Adrenal gland (tissue), 9 donors: ENCODE measurements at regions not wholly inside any gene's neighbourhood (a gene's known extent, or its start where the extent isn't known, plus 50 kb on each side); places are given as distances from the start of the nearest gene placed in this dataset.

Experiments
- DNase-seq, 7 donors: peaks; one replicate each; pipeline ENCODE4 v3.0.0-alpha.2; 2019 to 2020
- H3K27ac ChIP-seq, 5 donors: fragments of 200-600 bp; sonication (generic) in 4 of 5; 1 replicate in 3 of 5; 2 replicates in 2 of 5; pipeline versions ENCODE4 v1.5.1 to v1.8.0; 2016 to 2020; ENCODE audit warnings: mild to moderate bottlenecking in 1 of 5
- H3K27me3 ChIP-seq: fragments of 200-600 bp; 2 replicates; pipeline ENCODE4 v1.8.0; 2021
- H3K36me3 ChIP-seq, 2 donors: fragments of 200-600 bp; replicated peaks in 1 of 2; 1 replicate in 1 of 2; 2 replicates in 1 of 2; pipeline versions ENCODE4 v1.5.1 to v1.8.0; 2018 to 2022
- H3K4me1 ChIP-seq, 2 donors: fragments of 200-600 bp; replicated peaks in 1 of 2; 1 replicate in 1 of 2; 2 replicates in 1 of 2; pipeline versions ENCODE4 v1.5.1 to v1.8.0; 2018 to 2021
- H3K4me3 ChIP-seq, 4 donors: fragments of 200-600 bp; sonication (generic) in 3 of 4; one replicate each; pipeline ENCODE4 v1.5.1; 2016 to 2018
- H3K9me3 ChIP-seq, 3 donors: fragments of 200-600 bp; sonication (generic) in 1 of 3; replicated peaks in 1 of 3; 1 replicate in 2 of 3; 2 replicates in 1 of 3; pipeline versions ENCODE4 v1.5.1 to v1.8.0; 2016 to 2021
- POLR2A ChIP-seq, 2 donors: fragments of 450-650 bp; IDR thresholded peaks; one replicate each; pipeline ENCODE4 v1.6.1; 2017; ENCODE audit warnings: antibody characterized with exemption in 2 of 2, mild to moderate bottlenecking in 2 of 2, moderate library complexity in 1 of 2
- WGBS, 4 donors: extraction: QIAGEN DNeasy Blood & Tissue Kit in 2 of 4; methylation state at CpG; one replicate each; pipeline versions ENCODE4 v1.1.5 to v1.1.7; 2013 to 2017; 5-methylcytosine and 5-hydroxymethylcytosine counted together
- intact Hi-C, 2 donors: fragments of 100-400 bp; cut with DNase I; formaldehyde crosslinking; loops; one replicate each; pipeline versions ENCODE4 v1.14.1 to v1.15.0; 2022 to 2023
- TF ChIP-seq, protein P1 (sequence below), 6 experiments: fragments of 450-650 bp in 4 of 6; fragments of 200-600 bp in 2 of 6; sonication (generic) in 1 of 6; IDR thresholded peaks; 1 replicate in 5 of 6; 2 replicates in 1 of 6; pipeline versions ENCODE4 v1.5.1 to v1.8.0; 2016 to 2021; ENCODE audit warnings: antibody characterized with exemption in 6 of 6, mild to moderate bottlenecking in 2 of 6, moderate library complexity in 1 of 6
- donor health status: healthy with polysubstance abuse.
- donor health status: Bipolar disorder and iron deficiency.
- donor health status: DM: yes; HTN: yes; CAD: no.
- donor health status: DM: no; HTN: no; CAD: no.
- donor health status: DM: no; HTN: no; CAD: no.

DNA sequence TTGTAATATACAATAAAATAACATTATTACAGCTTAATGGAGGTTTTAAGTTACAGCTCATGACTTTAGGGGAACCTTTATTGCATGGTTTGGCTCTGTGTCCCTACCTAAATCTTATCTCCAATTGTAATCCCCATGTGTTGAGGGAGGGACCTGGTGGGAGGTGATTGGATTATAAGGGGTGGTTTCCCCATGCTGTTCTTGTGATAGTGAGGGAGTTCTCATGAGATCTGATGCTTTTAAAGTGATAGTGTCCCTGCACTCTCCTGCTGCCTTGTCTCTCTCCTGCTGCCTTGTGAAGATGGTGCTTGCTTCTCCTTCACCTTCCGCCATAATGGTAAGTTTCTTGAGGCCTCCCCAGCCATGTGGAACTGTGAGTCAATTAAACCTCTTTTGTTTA, 132.1 kb upstream of the SYT1 start:
- Histone ChIP-seq H3K4me1 (no peaks in the 10 kb centered on the region), H3K27ac (no peak overlapping the region), H3K9me3 (no peaks in the 10 kb centered on the region), H3K36me3 (no peaks in the 10 kb centered on the region), H3K27me3 (no peaks in the 10 kb centered on the region), H3K4me3 (no peak overlapping the region)
- 85 to 100% (median 94%) methylated on average over 1 of the region's 1 CpG for WGBS, 4 donors
- DNase-seq = no peak
- intact Hi-C loops = no loop called here
- no peak for TF ChIP-seq POLR2A (IDR thresholded peaks at IDR 0.05)
- TF ChIP-seq, protein P1, sequence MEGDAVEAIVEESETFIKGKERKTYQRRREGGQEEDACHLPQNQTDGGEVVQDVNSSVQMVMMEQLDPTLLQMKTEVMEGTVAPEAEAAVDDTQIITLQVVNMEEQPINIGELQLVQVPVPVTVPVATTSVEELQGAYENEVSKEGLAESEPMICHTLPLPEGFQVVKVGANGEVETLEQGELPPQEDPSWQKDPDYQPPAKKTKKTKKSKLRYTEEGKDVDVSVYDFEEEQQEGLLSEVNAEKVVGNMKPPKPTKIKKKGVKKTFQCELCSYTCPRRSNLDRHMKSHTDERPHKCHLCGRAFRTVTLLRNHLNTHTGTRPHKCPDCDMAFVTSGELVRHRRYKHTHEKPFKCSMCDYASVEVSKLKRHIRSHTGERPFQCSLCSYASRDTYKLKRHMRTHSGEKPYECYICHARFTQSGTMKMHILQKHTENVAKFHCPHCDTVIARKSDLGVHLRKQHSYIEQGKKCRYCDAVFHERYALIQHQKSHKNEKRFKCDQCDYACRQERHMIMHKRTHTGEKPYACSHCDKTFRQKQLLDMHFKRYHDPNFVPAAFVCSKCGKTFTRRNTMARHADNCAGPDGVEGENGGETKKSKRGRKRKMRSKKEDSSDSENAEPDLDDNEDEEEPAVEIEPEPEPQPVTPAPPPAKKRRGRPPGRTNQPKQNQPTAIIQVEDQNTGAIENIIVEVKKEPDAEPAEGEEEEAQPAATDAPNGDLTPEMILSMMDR (IDR thresholded peaks at IDR 0.05) = no peak

DNA sequence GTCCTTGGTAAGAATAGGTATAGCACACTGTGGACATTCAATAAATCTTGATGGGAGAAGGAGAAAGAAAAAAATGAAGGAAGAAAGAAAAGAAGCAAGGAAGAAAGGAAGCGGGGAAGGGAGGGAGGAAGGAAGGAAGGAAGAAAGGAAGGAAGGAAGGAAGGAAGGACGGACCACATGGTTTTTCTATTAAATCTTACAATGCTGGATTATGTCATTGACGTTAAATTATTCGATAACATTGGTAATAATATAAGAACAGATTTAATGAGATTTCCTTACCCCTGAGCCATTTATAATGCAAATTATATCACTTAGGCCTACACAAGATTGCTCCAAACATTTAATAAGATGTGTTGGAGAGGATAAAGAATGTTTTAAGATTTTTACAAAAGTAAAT, 124.9 kb upstream of the SYT1 start:
- Histone ChIP-seq H3K36me3 (no peaks in the 10 kb centered on the region), H3K27ac (no peak overlapping the region), H3K9me3 (no peaks in the 10 kb centered on the region), H3K4me3 (no peak overlapping the region), H3K4me1 (no peaks in the 10 kb centered on the region), H3K27me3 (no peaks in the 10 kb centered on the region)
- no peak for DNase-seq
- TF ChIP-seq POLR2A (IDR thresholded peaks at IDR 0.05) = no peak
- TF ChIP-seq, protein P1 (IDR thresholded peaks at IDR 0.05) = no peak
- intact Hi-C loops = no loop called here
- 82 to 93% (median 84%) methylated on average over 4 of the region's 4 CpGs for WGBS, 4 donors

DNA sequence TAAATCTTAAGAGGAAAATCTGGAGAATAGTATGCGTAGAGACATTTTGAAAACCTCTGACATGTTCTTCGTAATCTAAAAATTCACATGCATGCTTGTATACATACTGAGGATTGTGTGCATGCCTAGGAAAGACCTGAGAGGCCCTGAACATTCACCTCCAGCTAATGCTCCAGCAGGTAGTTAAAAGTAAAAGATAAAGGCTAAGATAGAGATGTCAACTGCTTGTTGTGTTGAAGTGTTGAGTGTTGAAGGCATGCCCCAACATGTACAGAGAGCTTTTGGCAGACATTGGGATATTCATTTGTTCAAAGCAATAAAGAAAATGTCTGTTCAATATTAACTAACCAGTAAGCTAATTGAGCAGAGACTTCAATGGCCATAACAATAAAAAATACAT, 118.6 kb upstream of the SYT1 start:
- WGBS, 4 donors = 83 to 90% (median 86%) methylated on average over 2 of the region's 2 CpGs
- Histone ChIP-seq H3K27ac (no peak overlapping the region), H3K9me3 (peaks cover 0 to 5% (median 0%) of the 10 kb centered on the region in 3 donors), H3K4me3 (no peak overlapping the region), H3K4me1 (no peaks in the 10 kb centered on the region), H3K36me3 (no peaks in the 10 kb centered on the region), H3K27me3 (no peaks in the 10 kb centered on the region)
- TF ChIP-seq, protein P1 (IDR thresholded peaks at IDR 0.05) = no peak
- TF ChIP-seq POLR2A (IDR thresholded peaks at IDR 0.05) = no peak
- DNase-seq = no peak
- intact Hi-C loops = no loop called here

DNA sequence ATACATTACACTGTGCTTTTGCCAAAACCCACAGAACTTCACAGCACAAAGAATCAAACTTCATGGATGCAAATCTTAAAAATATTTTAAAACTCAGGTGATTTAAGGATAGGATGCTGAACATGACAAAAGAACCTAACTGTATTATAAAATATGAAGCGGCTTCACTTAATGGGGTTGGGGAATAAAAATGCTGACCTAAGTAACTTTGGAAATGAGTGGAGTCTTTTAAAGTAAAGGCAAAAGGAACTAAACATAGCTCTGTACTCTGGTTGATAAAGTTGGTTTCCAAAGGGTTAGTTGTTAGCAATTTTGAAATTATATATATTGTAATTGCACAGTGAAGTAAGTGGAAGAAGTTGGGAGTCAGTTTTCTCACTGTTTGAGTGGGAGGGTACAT, 111.5 kb upstream of the SYT1 start:
- WGBS, 4 donors = 93 to 97% (median 94%) methylated on average over 1 of the region's 1 CpG
- no peaks in the 10 kb centered on the region for H3K27me3 ChIP-seq
- H3K27ac ChIP-seq = no peak overlapping the region
- intact Hi-C loops = no loop called here
- no peaks in the 10 kb centered on the region for H3K9me3 ChIP-seq
- no peak overlapping the region for H3K4me3 ChIP-seq
- H3K36me3 ChIP-seq = no peaks in the 10 kb centered on the region
- DNase-seq = no peak
- H3K4me1 ChIP-seq = no peaks in the 10 kb centered on the region
- TF ChIP-seq, protein P1 (IDR thresholded peaks at IDR 0.05) = no peak
- TF ChIP-seq POLR2A (IDR thresholded peaks at IDR 0.05) = no peak
